SK-N-MC (cell line): ENCODE measurements at regions not wholly inside any gene's neighbourhood (a gene's known extent, or its start where the extent isn't known, plus 50 kb on each side); places are given as distances from the start of the nearest gene placed in this dataset.

Experiments used
- DNase-seq: peaks from one replicate; pipeline ENCODE4 v3.0.0-alpha.2; 2011; ENCODE audit warnings: low read depth, low spot score
- H3K27ac ChIP-seq: fragments of 200-600 bp; sonication (generic); 2 replicates; pipeline ENCODE4 v1.5.1; 2016; ENCODE audit warnings: mixed run types
- H3K36me3 ChIP-seq: fragments of 200-600 bp; sonication (generic); 2 replicates; pipeline ENCODE4 v1.6.1; 2017; ENCODE audit warnings: antibody characterized with exemption, low read length, mixed read lengths; ENCODE audit not compliant: insufficient read depth
- H3K4me3 ChIP-seq: fragments of 200-600 bp; sonication (generic); 2 replicates; pipeline ENCODE4 v1.5.1; 2016
- H3K9ac ChIP-seq: fragments of 200-600 bp; sonication (generic); 2 replicates; pipeline ENCODE4 v1.8.0; 2017; ENCODE audit warnings: mixed run types, mixed read lengths; ENCODE audit not compliant: insufficient read length
- H3K9me3 ChIP-seq: fragments of 200-600 bp; sonication (generic); 2 replicates; pipeline ENCODE4 v1.6.1; 2017; ENCODE audit warnings: low read depth, mild to moderate bottlenecking, antibody characterized with exemption, low read length, moderate library complexity, mixed read lengths
- EZH2 ChIP-seq: fragments of 200-600 bp; sonication (generic); IDR thresholded peaks from one replicate; pipeline ENCODE4 v1.6.1; 2017; ENCODE audit warnings: antibody characterized with exemption
- FOXP2 ChIP-seq: optimal IDR thresholded peaks from 2 replicates; pipeline ENCODE3; 2011; ENCODE audit warnings: mild to moderate bottlenecking, moderate library complexity; ENCODE audit not compliant: insufficient read depth; ENCODE audit errors: extremely low read length, control extremely low read depth
- POLR2AphosphoS5 ChIP-seq: IDR thresholded peaks from 2 replicates; pipeline ENCODE4 v1.6.1; 2012; ENCODE audit warnings: mild to moderate bottlenecking, low read depth, low read length, borderline replicate concordance

DNA sequence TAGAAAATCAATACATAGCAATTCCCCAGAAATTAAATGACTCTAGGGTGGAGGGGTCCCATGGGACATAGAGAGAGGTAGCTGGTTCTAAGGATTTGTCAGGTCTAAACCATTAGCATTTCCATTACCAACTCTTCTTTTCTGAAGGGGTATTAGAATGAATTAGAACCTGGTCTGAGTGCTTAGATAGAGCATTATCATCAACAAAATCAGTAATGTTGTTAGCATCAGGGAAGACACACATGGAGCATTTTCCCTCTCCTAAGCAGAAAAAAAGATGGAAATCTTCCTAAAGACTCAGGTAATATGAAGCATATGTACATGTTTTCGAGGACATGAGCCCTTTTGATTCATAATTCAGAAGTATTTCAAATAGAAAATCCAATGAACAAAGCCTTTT, 984.4 kb upstream of the NCAM2 start:
- Histone ChIP-seq H3K36me3 (no peaks in the 10 kb centered on the region), H3K9ac (no peak overlapping the region), H3K4me3 (no peak overlapping the region), H3K27ac (no peak overlapping the region), H3K9me3 (no peaks in the 10 kb centered on the region)
- no peak for TF ChIP-seq FOXP2
- no peak for TF ChIP-seq POLR2AphosphoS5
- no peak for TF ChIP-seq EZH2
- no peak for DNase-seq

DNA sequence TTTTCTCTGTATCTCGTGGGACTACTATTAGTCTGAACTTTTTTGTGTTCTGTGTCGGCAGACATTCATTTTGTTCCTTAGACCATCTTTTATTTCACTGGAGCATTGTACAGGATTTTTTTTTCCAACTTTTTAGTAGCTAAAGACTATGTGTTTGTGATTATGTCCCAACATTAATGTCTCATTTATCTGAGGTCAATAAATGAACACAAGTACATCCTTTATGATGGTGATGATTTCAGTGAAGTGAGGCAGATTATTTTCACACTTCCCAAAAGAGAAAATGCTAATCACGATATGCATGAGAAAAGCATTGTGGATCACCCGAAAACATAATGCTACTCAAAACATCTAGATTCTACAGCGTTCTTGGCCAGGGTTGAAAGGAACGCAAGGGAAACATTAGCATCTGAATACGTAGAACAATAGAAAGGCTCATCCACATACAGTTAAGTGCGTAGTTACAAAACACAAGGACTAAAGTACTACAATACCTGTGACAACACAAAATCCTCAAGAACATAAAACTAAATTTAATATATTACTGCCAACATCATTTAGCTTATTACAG, 981.7 kb upstream of the NCAM2 start:
- no peak for DNase-seq
- no peak for TF ChIP-seq FOXP2
- no peak for TF ChIP-seq EZH2
- TF ChIP-seq POLR2AphosphoS5 = no peak
- no peaks in the 10 kb centered on the region for H3K9me3 ChIP-seq
- H3K27ac ChIP-seq = no peak overlapping the region
- H3K4me3 ChIP-seq = no peak overlapping the region
- H3K36me3 ChIP-seq = no peaks in the 10 kb centered on the region
- no peak overlapping the region for H3K9ac ChIP-seq

DNA sequence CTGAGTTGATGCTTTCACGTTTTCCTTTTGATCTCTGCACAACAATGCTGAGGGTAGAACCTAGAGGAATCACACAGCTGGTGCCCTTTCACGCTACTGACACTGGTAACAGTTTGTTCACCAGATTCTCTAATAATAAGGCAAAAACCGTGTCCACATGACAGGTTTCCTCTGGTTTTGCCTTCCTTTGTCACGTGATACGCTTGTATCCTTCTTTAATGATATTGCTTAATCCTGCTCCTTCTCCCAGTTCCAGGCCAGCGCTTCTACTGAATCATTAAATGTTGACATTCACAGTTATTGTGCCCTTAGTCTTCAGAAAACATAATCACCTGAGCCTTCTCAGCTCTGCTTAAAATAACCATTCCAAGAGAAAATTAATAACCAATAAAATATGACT, 978.2 kb upstream of the NCAM2 start:
- no peak for DNase-seq
- TF ChIP-seq FOXP2 = no peak
- TF ChIP-seq EZH2 = no peak
- no peak for TF ChIP-seq POLR2AphosphoS5
- Histone ChIP-seq H3K9ac (no peak overlapping the region), H3K4me3 (no peak overlapping the region), H3K27ac (no peak overlapping the region), H3K36me3 (no peaks in the 10 kb centered on the region), H3K9me3 (no peaks in the 10 kb centered on the region)

DNA sequence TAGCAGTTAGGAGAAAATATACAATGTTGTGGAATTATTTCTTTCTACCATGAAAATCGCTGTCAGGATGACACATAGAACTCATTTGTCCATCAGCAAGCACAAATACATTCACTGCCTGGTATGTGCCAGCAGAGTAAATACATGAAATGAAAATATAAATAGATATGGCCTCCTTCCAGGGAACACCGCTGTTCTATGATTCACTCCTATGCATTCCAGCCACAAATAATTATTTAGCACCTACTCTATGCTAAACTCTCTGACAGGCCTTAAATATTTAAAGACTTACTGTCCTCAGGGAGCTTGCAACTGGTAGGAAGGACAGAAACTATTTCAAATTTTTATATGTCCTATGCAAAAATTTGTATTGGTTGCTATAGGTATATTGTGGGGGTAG, 975.0 kb upstream of the NCAM2 start:
- no peaks in the 10 kb centered on the region for H3K9me3 ChIP-seq
- DNase-seq = no peak
- no peak overlapping the region for H3K4me3 ChIP-seq

DNA sequence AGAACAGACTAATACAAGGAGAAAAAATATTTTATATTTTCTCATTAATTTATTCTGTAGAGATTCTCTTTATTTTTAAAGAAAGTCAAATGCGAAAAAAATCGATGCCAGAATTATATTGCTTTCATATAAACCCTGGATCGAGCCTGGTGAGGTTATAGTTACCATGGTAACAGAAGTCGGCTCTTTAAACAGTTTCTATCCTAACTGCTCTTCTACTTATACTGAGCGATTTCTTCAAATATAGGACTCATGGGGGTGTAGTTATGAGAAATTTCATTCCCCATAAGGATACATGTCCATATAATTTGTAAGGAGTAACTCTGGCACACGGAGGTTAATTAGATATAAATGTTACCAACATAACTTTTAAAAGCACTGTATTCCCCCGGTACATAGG, 973.5 kb upstream of the NCAM2 start:
- H3K36me3 ChIP-seq = no peaks in the 10 kb centered on the region
- no peaks in the 10 kb centered on the region for H3K9me3 ChIP-seq
- no peak overlapping the region for H3K9ac ChIP-seq
- no peak for DNase-seq
- TF ChIP-seq EZH2 = no peak
- TF ChIP-seq FOXP2 = no peak
- no peak for TF ChIP-seq POLR2AphosphoS5
- H3K27ac ChIP-seq = no peak overlapping the region
- no peak overlapping the region for H3K4me3 ChIP-seq

More for the DNA sequence above, 975.0 kb upstream of the NCAM2 start:
- Histone ChIP-seq H3K9ac (no peak overlapping the region), H3K27ac (no peak overlapping the region), H3K36me3 (no peaks in the 10 kb centered on the region)
- TF ChIP-seq POLR2AphosphoS5 (no peak), EZH2 (no peak)

DNA sequence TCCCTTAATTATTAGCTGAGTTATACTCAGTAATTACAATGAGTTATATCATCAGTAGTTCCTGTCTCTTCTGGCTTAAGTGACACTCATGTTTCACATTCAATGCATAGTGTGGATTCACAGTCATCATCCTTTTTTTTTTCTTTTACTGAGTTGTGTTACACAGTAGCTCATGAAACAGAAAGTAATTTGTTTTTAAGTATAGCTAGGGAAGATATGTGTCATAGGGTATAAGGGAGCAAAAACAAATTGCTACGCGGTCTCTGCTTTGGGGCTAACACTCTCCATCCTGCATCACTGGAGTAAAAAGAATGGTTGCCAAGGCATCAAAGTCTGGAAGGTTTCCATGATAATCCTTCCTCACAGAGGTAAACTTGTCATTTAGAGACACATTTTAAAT, 971.7 kb upstream of the NCAM2 start:
- DNase-seq = no peak
- H3K27ac ChIP-seq = no peak overlapping the region
- no peak overlapping the region for H3K9ac ChIP-seq
- H3K36me3 ChIP-seq = no peaks in the 10 kb centered on the region
- no peak overlapping the region for H3K4me3 ChIP-seq
- no peak for TF ChIP-seq FOXP2
- TF ChIP-seq EZH2 = no peak
- TF ChIP-seq POLR2AphosphoS5 = no peak
- H3K9me3 ChIP-seq = no peaks in the 10 kb centered on the region

DNA sequence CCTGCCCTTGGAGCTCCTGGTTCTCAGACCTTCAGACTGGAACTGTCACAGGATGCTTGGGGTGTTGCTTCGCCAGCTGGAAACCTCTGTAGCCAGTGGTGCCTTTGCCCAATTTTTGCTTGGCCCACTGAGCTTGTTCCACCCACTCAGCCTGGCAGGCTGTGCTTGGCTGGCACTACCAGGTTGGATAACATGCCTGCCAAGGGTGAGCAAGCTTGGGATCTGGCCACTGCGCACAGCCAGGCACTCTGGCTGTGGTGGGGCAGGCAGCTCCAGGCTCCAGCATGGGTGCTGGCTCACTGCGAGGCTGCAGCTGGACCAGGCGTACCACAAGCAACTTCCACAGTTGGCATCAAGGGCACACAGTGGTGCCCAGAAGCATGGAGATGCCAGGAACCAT, 967.8 kb upstream of the NCAM2 start:
- DNase-seq = no peak
- Histone ChIP-seq H3K27ac (no peak overlapping the region), H3K9me3 (no peaks in the 10 kb centered on the region), H3K9ac (no peak overlapping the region), H3K36me3 (no peaks in the 10 kb centered on the region), H3K4me3 (no peak overlapping the region)
- TF ChIP-seq EZH2 = no peak
- no peak for TF ChIP-seq FOXP2
- no peak for TF ChIP-seq POLR2AphosphoS5

DNA sequence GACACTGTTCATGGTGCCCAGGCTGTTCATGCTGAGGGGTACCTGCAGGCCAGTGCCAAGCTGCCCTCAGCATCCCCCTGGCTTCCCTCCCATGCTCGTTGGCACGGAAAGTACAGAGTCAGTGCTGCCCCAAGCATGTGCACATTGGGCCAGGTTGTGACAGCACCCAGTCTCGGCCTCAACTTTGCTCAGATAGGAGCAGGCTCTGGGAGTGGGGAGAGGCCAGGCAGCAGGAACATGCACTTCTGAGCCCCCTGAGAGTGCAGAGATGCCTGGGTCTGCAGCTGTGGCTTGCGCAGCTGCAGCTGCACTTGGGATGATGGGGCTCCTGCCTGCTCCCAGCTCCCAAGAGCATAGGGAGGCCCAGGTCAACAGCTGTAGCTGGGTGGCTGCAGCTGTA, 966.4 kb upstream of the NCAM2 start:
- no peaks in the 10 kb centered on the region for H3K36me3 ChIP-seq
- no peaks in the 10 kb centered on the region for H3K9me3 ChIP-seq
- TF ChIP-seq EZH2 (no peak), FOXP2 (no peak), POLR2AphosphoS5 (no peak)

DNA sequence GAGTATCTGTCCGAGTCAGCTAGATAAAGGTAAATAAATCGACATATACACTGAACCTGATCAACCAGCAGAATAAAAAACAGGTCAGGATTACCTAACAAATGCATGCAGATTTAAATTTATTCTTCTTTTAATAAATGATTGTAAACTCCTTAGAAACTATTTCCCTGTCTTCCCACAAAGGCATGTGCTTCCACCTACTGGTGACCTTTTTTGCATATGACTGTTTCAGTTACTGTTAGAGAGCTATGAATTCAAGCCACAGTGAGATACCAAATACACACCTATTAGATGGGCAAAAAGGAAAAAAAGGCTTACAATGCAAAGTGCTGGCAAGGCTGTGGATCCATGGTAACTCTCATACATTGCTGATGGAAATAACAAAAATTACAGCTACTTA, 957.4 kb upstream of the NCAM2 start:
- TF ChIP-seq POLR2AphosphoS5 = no peak
- TF ChIP-seq FOXP2 = no peak
- TF ChIP-seq EZH2 = no peak
- H3K27ac ChIP-seq = no peak overlapping the region

More for the DNA sequence above, 966.4 kb upstream of the NCAM2 start:
- no peak overlapping the region for H3K27ac ChIP-seq
- H3K9ac ChIP-seq = no peak overlapping the region
- DNase-seq = no peak
- H3K4me3 ChIP-seq = no peak overlapping the region

More for the DNA sequence above, 957.4 kb upstream of the NCAM2 start:
- DNase-seq = no peak
- Histone ChIP-seq H3K36me3 (no peaks in the 10 kb centered on the region), H3K4me3 (no peak overlapping the region), H3K9me3 (no peaks in the 10 kb centered on the region), H3K9ac (no peak overlapping the region)
